ENCODE measurements at regions not wholly inside any gene's neighbourhood (a gene's known extent, or its start where the extent isn't known, plus 50 kb on each side); places are given as distances from the start of the nearest gene placed in this dataset.

- no peak for DNase-seq (ENCODE audit: low spot score)
- Histone ChIP-seq H3K9me3 (no peaks in the 10 kb centered on the region), H3K4me1 (ENCODE audit: control insufficient read depth in 1 of 2, low read depth in 2 of 2) (no peaks in the 10 kb centered on the region), H3K36me3 (no peaks in the 10 kb centered on the region), H3K4me3 (no peak overlapping the region), H3K27ac (no peak overlapping the region), H3K27me3 (replicated peaks; ENCODE audit: insufficient read depth) (no peaks in the 10 kb centered on the region)
- ATAC-seq (ENCODE audit: insufficient number of reproducible peaks, low FRiP score, low read depth), result no peak
- no peak for TF ChIP-seq CTCF (IDR thresholded peaks at IDR 0.05)
Measured at GRCh38 chr21:28345934-28346333, 646.7 kb downstream of the LTN1 start.

GRCh38 chr21:28344985-28345384 is 647.7 kb downstream of the LTN1 start:
- Histone ChIP-seq H3K9me3 (no peaks in the 10 kb centered on the region), H3K27ac (no peak overlapping the region), H3K36me3 (no peaks in the 10 kb centered on the region), H3K4me3 (no peak overlapping the region), H3K4me1 (ENCODE audit: control insufficient read depth in 1 of 2, low read depth in 2 of 2) (no peaks in the 10 kb centered on the region), H3K27me3 (replicated peaks; ENCODE audit: insufficient read depth) (no peaks in the 10 kb centered on the region)
- no peak for TF ChIP-seq CTCF (IDR thresholded peaks at IDR 0.05)
- no peak for DNase-seq (ENCODE audit: low spot score)
- ATAC-seq (ENCODE audit: insufficient number of reproducible peaks, low FRiP score, low read depth), result no peak

- no peak overlapping the region for H3K4me3 ChIP-seq
Measured at GRCh38 chr21:28342212-28342810, 650.4 kb downstream of the LTN1 start.

GRCh38 chr21:28339403-28339802 is 653.3 kb downstream of the LTN1 start:
- DNase-seq (ENCODE audit: low spot score), result no peak
- Histone ChIP-seq H3K4me3 (no peak overlapping the region), H3K36me3 (no peaks in the 10 kb centered on the region), H3K4me1 (ENCODE audit: control insufficient read depth in 1 of 2, low read depth in 2 of 2) (peaks cover 0 to 22% of the 10 kb centered on the region in 2 donors), H3K9me3 (no peaks in the 10 kb centered on the region), H3K27ac (no peak overlapping the region), H3K27me3 (replicated peaks; ENCODE audit: insufficient read depth) (no peaks in the 10 kb centered on the region)
- ATAC-seq (ENCODE audit: insufficient number of reproducible peaks, low FRiP score, low read depth), result no peak
- TF ChIP-seq CTCF (IDR thresholded peaks at IDR 0.05), result no peak

More at GRCh38 chr21:28342212-28342810, 650.4 kb downstream of the LTN1 start:
- no peak overlapping the region for H3K27ac ChIP-seq
- no peaks in the 10 kb centered on the region for H3K36me3 ChIP-seq
- DNase-seq (ENCODE audit: low spot score) (no peak), ATAC-seq (ENCODE audit: insufficient number of reproducible peaks, low FRiP score, low read depth) (no peak)
- peaks cover 0 to 16% of the 10 kb centered on the region in 2 donors for H3K4me1 ChIP-seq (ENCODE audit: control insufficient read depth in 1 of 2, low read depth in 2 of 2)
- no peaks in the 10 kb centered on the region for H3K9me3 ChIP-seq
- H3K27me3 ChIP-seq (replicated peaks; ENCODE audit: insufficient read depth), result no peaks in the 10 kb centered on the region
- TF ChIP-seq CTCF (IDR thresholded peaks at IDR 0.05), result no peak

- ATAC-seq (ENCODE audit: insufficient number of reproducible peaks, low FRiP score, low read depth), result no peak
Measured at GRCh38 chr21:28338701-28339305, 653.9 kb downstream of the LTN1 start.

More at GRCh38 chr21:28338701-28339305, 653.9 kb downstream of the LTN1 start:
- no peaks in the 10 kb centered on the region for H3K36me3 ChIP-seq
- peaks cover 0 to 22% of the 10 kb centered on the region in 2 donors for H3K4me1 ChIP-seq (ENCODE audit: control insufficient read depth in 1 of 2, low read depth in 2 of 2)
- H3K27ac ChIP-seq, result no peak overlapping the region
- TF ChIP-seq CTCF (IDR thresholded peaks at IDR 0.05), result no peak
- H3K4me3 ChIP-seq, result no peak overlapping the region
- no peaks in the 10 kb centered on the region for H3K27me3 ChIP-seq (replicated peaks; ENCODE audit: insufficient read depth)
- DNase-seq (ENCODE audit: low spot score), result no peak
- no peaks in the 10 kb centered on the region for H3K9me3 ChIP-seq

Data from thoracic aorta (tissue), 2 donors.